H1 (cell line): ENCODE measurements at regions not wholly inside any gene's neighbourhood (a gene's known extent, or its start where the extent isn't known, plus 50 kb on each side); places are given as distances from the start of the nearest gene placed in this dataset.

Source experiments
- CTCF ChIA-PET: fragments of 300-600 bp; sonication (Branson Sonifier 250); formaldehyde crosslinking; loops from one replicate; lab custom pipeline; 2021; ENCODE audit not compliant: partially characterized antibody; lab: Charles Lee
- POLR2A ChIA-PET: fragments of 300-600 bp; sonication (Branson Sonifier 250); formaldehyde crosslinking; loops from one replicate; lab custom pipeline; 2021; ENCODE audit warnings: inconsistent platforms; ENCODE audit not compliant: partially characterized antibody; lab: Charles Lee
- DNase-seq, 2 experiments: peaks; one replicate each; pipeline versions ENCODE4 v3.0.0 to v3.0.0-alpha.2; 2010 to 2022; ENCODE audit warnings: low spot score in 2 of 2, low read depth in 1 of 2, mixed read lengths in 1 of 2
- FAIRE-seq: peaks from 2 replicates; lab custom pipeline; 2011; peaks lifted over from hg19 to GRCh38; lab: Jason Lieb, UNC
- H2AFZ ChIP-seq: 2 replicates; pipeline ENCODE4 v1.8.1; 2012; ENCODE audit warnings: low read length, inconsistent platforms
- H2AK5ac ChIP-seq: 2 replicates; pipeline ENCODE4 v1.6.1; 2013; ENCODE audit warnings: low read depth, low read length
- H2BK120ac ChIP-seq: replicated peaks from 2 replicates; pipeline ENCODE3; 2013; ENCODE audit warnings: low read depth, low read length, inconsistent platforms
- H2BK12ac ChIP-seq: 2 replicates; pipeline ENCODE4 v1.6.1; 2013; ENCODE audit warnings: low read depth, low read length
- H2BK15ac ChIP-seq: 2 replicates; pipeline ENCODE4 v1.6.1; 2013; ENCODE audit warnings: low read length
- H2BK20ac ChIP-seq: 2 replicates; pipeline ENCODE4 v1.6.1; 2013; ENCODE audit warnings: low read length
- H2BK5ac ChIP-seq: 2 replicates; pipeline ENCODE4 v1.6.1; 2013; ENCODE audit warnings: low read depth, low read length
- H3K14ac ChIP-seq: 2 replicates; pipeline ENCODE4 v1.6.1; 2013; ENCODE audit warnings: inconsistent platforms; ENCODE audit not compliant: insufficient read length
- H3K18ac ChIP-seq: 2 replicates; pipeline ENCODE4 v1.6.1; 2013; ENCODE audit warnings: low read length; ENCODE audit errors: extremely low read depth
- H3K23ac ChIP-seq: 2 replicates; pipeline ENCODE4 v1.6.1; 2013; ENCODE audit warnings: inconsistent platforms; ENCODE audit not compliant: insufficient read length
- H3K23me2 ChIP-seq: 2 replicates; pipeline ENCODE4 v1.6.1; 2013; ENCODE audit warnings: low read depth, low read length
- H3K27ac ChIP-seq: 2 replicates; pipeline ENCODE4 v1.6.1; 2011; ENCODE audit warnings: low read depth, low read length, inconsistent platforms
- H3K27me3 ChIP-seq, 4 experiments: replicated peaks in 1 of 4; 1 replicate in 1 of 4; 2 replicates in 3 of 4; pipeline versions ENCODE4 v1.6.1 to v1.8.1; 2011 to 2013; ENCODE audit warnings: low read length in 3 of 4, mild to moderate bottlenecking in 3 of 4, inconsistent platforms in 2 of 4, mixed read lengths in 2 of 4, moderate library complexity in 1 of 4; ENCODE audit not compliant: control insufficient read depth in 3 of 4, insufficient read depth in 3 of 4; ENCODE audit errors: extremely low read depth in 1 of 4
- H3K36me3 ChIP-seq, 4 experiments: 2 replicates each; pipeline versions ENCODE4 v1.6.1 to v1.8.1; 2011 to 2013; ENCODE audit warnings: mild to moderate bottlenecking in 4 of 4, low read length in 3 of 4, moderate library complexity in 2 of 4, control low read depth in 1 of 4, inconsistent platforms in 1 of 4; ENCODE audit not compliant: insufficient read depth in 4 of 4, control insufficient read depth in 2 of 4
- H3K4ac ChIP-seq: replicated peaks from 2 replicates; pipeline ENCODE3; 2013; ENCODE audit warnings: low read length, low read depth, mixed read lengths, inconsistent platforms; ENCODE audit not compliant: insufficient read length
- H3K4me1 ChIP-seq, 4 experiments: replicated peaks in 1 of 4; 1 replicate in 1 of 4; 2 replicates in 3 of 4; pipeline versions ENCODE4 v1.6.1 to v1.8.1; 2011 to 2013; ENCODE audit warnings: low read length in 3 of 4, inconsistent platforms in 2 of 4, mixed read lengths in 1 of 4; ENCODE audit not compliant: insufficient read depth in 4 of 4, control insufficient read depth in 3 of 4
- H3K4me2 ChIP-seq, 2 experiments: 2 replicates each; pipeline versions ENCODE4 v1.6.1 to v1.8.1; 2011 to 2013; ENCODE audit warnings: low read depth in 2 of 2, low read length in 2 of 2, control low read depth in 1 of 2, inconsistent platforms in 1 of 2, mild to moderate bottlenecking in 1 of 2; ENCODE audit not compliant: insufficient read depth in 1 of 2
- H3K4me3 ChIP-seq, 4 experiments: fragments of 200-600, 300-600 bp in 1 of 4; sonication (generic), shearing (Covaris generic), sonication (Bioruptor Twin) in 1 of 4; 2 replicates each; pipeline versions ENCODE4 v1.5.1 to v1.8.1; 2011 to 2016; ENCODE audit warnings: low read length in 4 of 4, low read depth in 3 of 4, control low read depth in 2 of 4, inconsistent platforms in 2 of 4, mild to moderate bottlenecking in 2 of 4, mixed read lengths in 1 of 4, moderate library complexity in 1 of 4; ENCODE audit not compliant: insufficient read depth in 2 of 4; ENCODE audit errors: extremely low read depth in 1 of 4
- H3K56ac ChIP-seq: replicated peaks from 2 replicates; pipeline ENCODE3; 2013; ENCODE audit warnings: low read depth, mild to moderate bottlenecking, mixed read lengths, low read length, inconsistent platforms; ENCODE audit not compliant: insufficient read length
- H3K79me1 ChIP-seq: 2 replicates; pipeline ENCODE4 v1.6.1; 2013; ENCODE audit warnings: low read depth, low read length, control low read depth
- H3K79me2 ChIP-seq, 2 experiments: 2 replicates each; pipeline versions ENCODE4 v1.6.1 to v1.8.1; 2012 to 2013; ENCODE audit warnings: low read length in 2 of 2, mild to moderate bottlenecking in 2 of 2, inconsistent platforms in 1 of 2; ENCODE audit not compliant: insufficient read depth in 2 of 2, control insufficient read depth in 1 of 2
- H3K9ac ChIP-seq, 4 experiments: replicated peaks in 1 of 4; 1 replicate in 1 of 4; 2 replicates in 3 of 4; pipeline versions ENCODE4 v1.6.1 to v1.8.1; 2011 to 2013; ENCODE audit warnings: low read depth in 3 of 4, low read length in 3 of 4, control low read depth in 2 of 4, mild to moderate bottlenecking in 2 of 4, moderate library complexity in 2 of 4, inconsistent platforms in 1 of 4; ENCODE audit errors: extremely low read depth in 1 of 4
- H3K9me3 ChIP-seq, 2 experiments: 2 replicates each; pipeline versions ENCODE4 v1.6.1 to v1.8.1; 2012 to 2013; ENCODE audit warnings: mild to moderate bottlenecking in 2 of 2, moderate library complexity in 2 of 2, control low read depth in 1 of 2, inconsistent platforms in 1 of 2, low read depth in 1 of 2, low read length in 1 of 2, mixed read lengths in 1 of 2; ENCODE audit not compliant: insufficient read depth in 2 of 2
- H4K20me1 ChIP-seq, 2 experiments: replicated peaks in 1 of 2; 2 replicates each; pipeline versions ENCODE3 to v1.8.1; 2011 to 2013; ENCODE audit warnings: inconsistent platforms in 2 of 2, low read length in 2 of 2, mild to moderate bottlenecking in 1 of 2; ENCODE audit not compliant: insufficient read depth in 2 of 2, control insufficient read depth in 1 of 2
- H4K5ac ChIP-seq: 2 replicates; pipeline ENCODE4 v1.6.1; 2013; ENCODE audit warnings: low read length, low read depth, mixed read lengths, inconsistent platforms; ENCODE audit not compliant: insufficient read length
- H4K8ac ChIP-seq: 2 replicates; pipeline ENCODE4 v1.8.0; 2013; ENCODE audit warnings: mild to moderate bottlenecking, moderate library complexity, low read length, inconsistent platforms; ENCODE audit not compliant: insufficient read depth; ENCODE audit errors: extremely low read depth
- H4K91ac ChIP-seq: replicated peaks from 2 replicates; pipeline ENCODE3; 2013; ENCODE audit warnings: low read length, mixed read lengths, inconsistent platforms; ENCODE audit not compliant: insufficient read length
- ASH2L ChIP-seq: fragments of 200-600, 300-600 bp; sonication (generic); IDR thresholded peaks from one replicate; pipeline ENCODE4 v1.7.1; 2017; ENCODE audit warnings: low read length
- CBX8 ChIP-seq: fragments of 300-800, 300-1000 bp; sonication (generic); IDR thresholded peaks from 2 replicates; pipeline ENCODE4 v1.7.1; 2016; ENCODE audit warnings: low read depth, low read length, borderline replicate concordance
- CEBPB ChIP-seq: IDR thresholded peaks from 2 replicates; pipeline ENCODE4 v1.6.1; 2012; ENCODE audit warnings: low read depth, low read length
- GABPA ChIP-seq: IDR thresholded peaks from 2 replicates; pipeline ENCODE4 v1.6.1; 2011; ENCODE audit warnings: mild to moderate bottlenecking, low read length, moderate library complexity, borderline replicate concordance; ENCODE audit not compliant: insufficient read depth
- HDAC6 ChIP-seq: IDR thresholded peaks from one replicate; pipeline ENCODE4 v1.7.1; 2012; ENCODE audit warnings: low read depth, mild to moderate bottlenecking, inconsistent platforms, low read length, moderate library complexity
- JUN ChIP-seq: IDR thresholded peaks from 2 replicates; pipeline ENCODE4 v1.6.1; 2011; ENCODE audit warnings: low read depth, mild to moderate bottlenecking, improper control_type of control experiment, low read length
- JUND ChIP-seq: IDR thresholded peaks from 2 replicates; pipeline ENCODE4 v1.6.1; 2011; ENCODE audit warnings: mild to moderate bottlenecking, improper control_type of control experiment, low read length
- MAFK ChIP-seq: IDR thresholded peaks from 2 replicates; pipeline ENCODE4 v1.6.1; 2012; ENCODE audit warnings: low read depth, mild to moderate bottlenecking, improper control_type of control experiment, low read length
- NRF1 ChIP-seq: IDR thresholded peaks from 2 replicates; pipeline ENCODE4 v1.6.1; 2011; ENCODE audit warnings: mild to moderate bottlenecking, low read depth, low read length, improper control_type of control experiment
- SIRT6 ChIP-seq: IDR thresholded peaks from one replicate; pipeline ENCODE4 v1.7.1; 2012; ENCODE audit warnings: low read length, inconsistent platforms
- SIX5 ChIP-seq: IDR thresholded peaks from 2 replicates; pipeline ENCODE4 v1.6.1; 2011; ENCODE audit warnings: mild to moderate bottlenecking, low read depth, low read length
- SP4 ChIP-seq: IDR thresholded peaks from 2 replicates; pipeline ENCODE4 v1.6.1; 2012; ENCODE audit warnings: low read length, inconsistent platforms
- SRF ChIP-seq: IDR thresholded peaks from 2 replicates; pipeline ENCODE4 v1.6.1; 2011; ENCODE audit warnings: mild to moderate bottlenecking, low read depth, low read length, moderate library complexity
- SUZ12 ChIP-seq: fragments of 200-600 bp; sonication (generic); IDR thresholded peaks from 2 replicates; pipeline ENCODE4 v1.6.1; 2012; ENCODE audit warnings: mild to moderate bottlenecking, inconsistent platforms, low read length, moderate library complexity, mixed read lengths
- TEAD4 ChIP-seq: IDR thresholded peaks from 2 replicates; pipeline ENCODE4 v1.6.1; 2012; ENCODE audit warnings: low read depth, low read length, inconsistent platforms, mixed read lengths
- WGBS, 2 experiments: shearing (Covaris generic) in 1 of 2; methylation state at CpG; one replicate each; pipeline versions ENCODE4 v1.1.6 to v1.1.7; 2013 to 2015; ENCODE audit warnings: low lambda C conversion rate in 2 of 2, mixed read lengths in 2 of 2, inconsistent platforms in 1 of 2, low coverage in 1 of 2, missing lambda C conversion rate in 1 of 2; ENCODE audit not compliant: insufficient replicate concordance in 2 of 2, insufficient coverage in 1 of 2, insufficient read length in 1 of 2; ENCODE audit errors: extremely low coverage in 1 of 2, missing lambda C conversion rate in 1 of 2; 5-methylcytosine and 5-hydroxymethylcytosine counted together

GRCh38 chrY:7728935-7729317 is 817.4 kb upstream of the AMELY start:
- H4K91ac ChIP-seq, result no peak overlapping the region
- H2BK15ac ChIP-seq, result no peak overlapping the region
- H3K23ac ChIP-seq, result no peak overlapping the region
- H3K9me3 ChIP-seq, result no peaks in the 10 kb centered on the region
- H2AFZ ChIP-seq, result no peak overlapping the region
- no peak overlapping the region for H2BK5ac ChIP-seq
- no peak overlapping the region for H3K4ac ChIP-seq
- no peak overlapping the region for H2AK5ac ChIP-seq
- no peak overlapping the region for H3K56ac ChIP-seq
- no peak overlapping the region for H3K27ac ChIP-seq
- 79% methylated on average over 2 of the region's 2 CpGs; no CpG with 5 or more reads in 1 of the 2 experiments for WGBS, 2 experiments
- TF ChIP-seq SIRT6 (no peak), SRF (no peak), TEAD4 (no peak), GABPA (no peak), ASH2L (no peak), MAFK (no peak), CBX8 (no peak), JUN (no peak), HDAC6 (no peak), SUZ12 (no peak), NRF1 (no peak), SP4 (no peak), SIX5 (no peak), JUND (no peak), CEBPB (no peak)
- no peak overlapping the region for H3K4me2 ChIP-seq
- H2BK120ac ChIP-seq, result no peak overlapping the region
- H3K79me2 ChIP-seq, result no peaks in the 10 kb centered on the region
- H3K27me3 ChIP-seq, result no peaks in the 10 kb centered on the region
- no peak for DNase-seq
- no peak for FAIRE-seq
- H4K8ac ChIP-seq, result no peak overlapping the region
- no peak overlapping the region for H3K18ac ChIP-seq
- H2BK12ac ChIP-seq, result no peak overlapping the region
- H4K5ac ChIP-seq, result no peak overlapping the region
- H3K14ac ChIP-seq, result no peak overlapping the region
- ChIA-PET CTCF (no interaction called here), POLR2A (no interaction called here)
- no peak overlapping the region for H3K9ac ChIP-seq
- no peaks in the 10 kb centered on the region for H3K23me2 ChIP-seq
- no peak overlapping the region for H2BK20ac ChIP-seq
- H4K20me1 ChIP-seq, result no peaks in the 10 kb centered on the region
- no peaks in the 10 kb centered on the region for H3K79me1 ChIP-seq
- H3K36me3 ChIP-seq, result no peaks in the 10 kb centered on the region
- no peak overlapping the region for H3K4me3 ChIP-seq
- H3K4me1 ChIP-seq, result no peaks in the 10 kb centered on the region
